ENCODE measurements at regions not wholly inside any gene's neighbourhood (a gene's known extent, or its start where the extent isn't known, plus 50 kb on each side); places are given as distances from the start of the nearest gene placed in this dataset.
"Not testable (repeated sequence)": the region's sequence is repeated elsewhere in the genome, so short reads cannot be mapped to it uniquely, and the experiment has no call there.

DNA sequence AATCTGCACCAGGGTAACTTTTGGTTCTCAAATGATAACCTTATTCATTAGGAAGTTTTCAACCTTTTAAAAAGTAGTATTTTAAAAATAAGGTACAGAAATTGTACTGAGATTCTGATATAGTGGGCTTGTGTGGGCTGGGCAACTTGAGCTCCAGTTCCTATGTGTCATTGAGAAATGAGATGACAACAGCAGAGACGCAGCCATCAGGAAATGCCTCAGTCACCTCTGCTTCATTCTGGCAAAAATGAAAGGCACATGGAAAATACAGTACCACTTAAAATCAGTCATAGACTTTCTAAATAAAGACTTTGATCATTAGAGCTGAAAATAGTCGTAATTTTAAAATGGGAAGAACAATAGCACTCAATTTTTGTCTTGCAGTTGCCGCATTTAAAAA, 480.2 kb downstream of the PLK2 start:
- H3K27ac ChIP-seq (ENCODE audit: low read depth in 1 of 2, low read length in 2 of 2), result no peak overlapping the region
- H3K4me1 ChIP-seq (ENCODE audit: control insufficient read depth in 1 of 2, insufficient read depth in 2 of 2, low read length in 2 of 2), result no peaks in the 10 kb centered on the region
- H3K9me3 ChIP-seq (ENCODE audit: control insufficient read depth, low read length), result no peaks in the 10 kb centered on the region
- no peaks in the 10 kb centered on the region for H3K27me3 ChIP-seq (ENCODE audit: control insufficient read depth in 1 of 2, insufficient read depth in 2 of 2, low read length in 1 of 2)
- no peak for ATAC-seq (ENCODE audit: low FRiP score)
- H3K4me3 ChIP-seq (ENCODE audit: low read length in 2 of 2), result no peak overlapping the region
- H3K36me3 ChIP-seq (ENCODE audit: control insufficient read depth in 1 of 2, insufficient read depth in 2 of 2, low read length in 1 of 2), result no peaks in the 10 kb centered on the region
- no peak for DNase-seq
- WGBS, 2 donors, result 87 to 95% methylated on average over 3 of the region's 3 CpGs
- intact Hi-C loops (cut with DNase I), result no loop called here

DNA sequence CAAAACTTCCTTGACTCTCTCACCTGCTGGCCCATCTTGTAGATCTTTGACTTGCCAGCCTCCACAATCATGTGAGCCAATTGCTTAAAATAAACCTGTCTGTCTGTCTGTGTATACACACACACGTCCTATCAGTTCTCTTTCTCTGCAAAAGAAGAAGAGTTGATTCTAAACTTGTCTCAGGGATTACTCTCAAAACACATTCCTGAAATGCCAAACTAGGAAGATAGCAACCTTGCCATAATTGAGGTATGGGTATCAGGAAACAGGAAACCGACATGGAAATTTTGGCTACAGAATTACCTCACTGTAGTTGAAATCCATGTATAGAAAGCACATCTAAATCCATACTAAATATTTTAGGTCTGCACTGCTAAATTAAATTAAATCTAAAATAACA, 483.4 kb downstream of the PLK2 start:
- Histone ChIP-seq H3K27ac (ENCODE audit: low read depth in 1 of 2, low read length in 2 of 2) (no peak overlapping the region), H3K27me3 (ENCODE audit: control insufficient read depth in 1 of 2, insufficient read depth in 2 of 2, low read length in 1 of 2) (no peaks in the 10 kb centered on the region), H3K4me3 (ENCODE audit: low read length in 2 of 2) (no peak overlapping the region), H3K9me3 (ENCODE audit: control insufficient read depth, low read length) (no peaks in the 10 kb centered on the region), H3K4me1 (ENCODE audit: control insufficient read depth in 1 of 2, insufficient read depth in 2 of 2, low read length in 2 of 2) (no peaks in the 10 kb centered on the region), H3K36me3 (ENCODE audit: control insufficient read depth in 1 of 2, insufficient read depth in 2 of 2, low read length in 1 of 2) (no peaks in the 10 kb centered on the region)
- DNase-seq (no peak), ATAC-seq (ENCODE audit: low FRiP score) (no peak)
- intact Hi-C loops (cut with DNase I), result no loop called here
- 53 to 67% methylated on average over 2 of the region's 2 CpGs for WGBS, 2 donors

DNA sequence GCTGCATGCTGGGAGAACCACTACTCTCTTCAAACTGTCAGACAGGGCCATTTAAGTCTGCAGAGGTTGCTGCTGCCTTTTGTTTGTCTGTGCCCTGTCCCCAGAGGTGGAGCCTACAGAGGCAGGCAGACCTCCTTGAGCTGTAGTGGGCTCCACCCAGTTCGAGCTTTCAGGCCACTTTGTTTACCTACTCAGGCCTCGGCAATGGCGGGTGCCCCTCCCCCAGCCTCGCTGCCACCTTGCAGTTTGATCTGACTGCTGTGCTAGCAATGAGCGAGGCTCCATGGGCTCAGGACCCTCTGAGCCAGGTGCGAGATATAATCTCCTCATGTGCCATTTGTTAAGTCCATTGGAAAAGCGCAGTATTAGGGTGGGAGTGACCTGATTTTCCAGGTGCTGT, 487.8 kb downstream of the PLK2 start:
- H3K9me3 ChIP-seq (ENCODE audit: control insufficient read depth, low read length); DNase-seq; H3K27me3 ChIP-seq (ENCODE audit: control insufficient read depth in 1 of 2, insufficient read depth in 2 of 2, low read length in 1 of 2); H3K36me3 ChIP-seq (ENCODE audit: control insufficient read depth in 1 of 2, insufficient read depth in 2 of 2, low read length in 1 of 2); ATAC-seq (ENCODE audit: low FRiP score); H3K27ac ChIP-seq (ENCODE audit: low read depth in 1 of 2, low read length in 2 of 2); H3K4me3 ChIP-seq (ENCODE audit: low read length in 2 of 2); H3K4me1 ChIP-seq (ENCODE audit: control insufficient read depth in 1 of 2, insufficient read depth in 2 of 2, low read length in 2 of 2); intact Hi-C loops (cut with DNase I): not testable (repeated sequence)
- WGBS, 2 donors, result 93 to 96% methylated on average over 7 of the region's 7 CpGs

DNA sequence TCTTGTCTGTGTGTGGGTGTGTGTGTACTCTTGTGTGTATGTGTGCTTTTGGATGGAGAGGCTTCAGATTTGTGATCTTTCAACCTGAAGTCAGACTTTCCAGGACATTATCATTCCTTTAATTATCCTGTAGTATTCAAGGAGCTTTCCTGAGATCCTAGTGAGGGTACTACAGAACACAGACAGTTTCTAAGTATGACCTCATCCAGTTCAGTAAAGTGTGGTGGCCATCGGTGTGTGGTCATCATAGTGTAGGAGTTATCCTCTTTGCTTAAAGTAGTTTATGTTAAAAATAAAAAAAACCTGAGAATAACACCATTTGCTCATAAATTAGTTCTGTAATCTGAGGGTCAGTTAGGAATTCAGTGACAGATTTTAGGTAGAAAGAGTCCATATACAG, 478.0 kb upstream of the ACTBL2 start:
- peaks cover 4% of the 10 kb centered on the region for H3K9me3 ChIP-seq (ENCODE audit: control insufficient read depth, low read length)

DNA sequence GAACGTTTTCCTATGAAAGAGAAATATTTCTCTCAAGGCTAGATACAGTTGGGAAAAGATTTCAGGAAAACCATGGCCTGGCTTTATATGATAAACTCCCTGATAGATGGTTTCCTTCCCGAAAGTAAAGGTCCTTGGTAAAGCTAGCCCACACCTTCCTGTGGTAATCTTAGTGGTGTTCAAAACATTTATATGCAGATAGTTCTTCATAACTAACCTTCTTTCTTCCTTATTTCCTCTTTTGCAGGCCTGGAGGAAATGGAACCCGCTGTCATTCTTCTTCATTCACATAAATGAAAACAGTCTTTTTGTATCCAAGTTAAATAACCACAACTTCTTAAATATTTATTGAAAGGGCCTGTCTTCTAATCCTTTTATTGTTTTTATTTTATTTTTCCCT, 474.0 kb upstream of the ACTBL2 start:
- ATAC-seq (ENCODE audit: low FRiP score), result no peak
- intact Hi-C loops (cut with DNase I), result no loop called here
- Histone ChIP-seq H3K36me3 (ENCODE audit: control insufficient read depth in 1 of 2, insufficient read depth in 2 of 2, low read length in 1 of 2) (no peaks in the 10 kb centered on the region), H3K9me3 (ENCODE audit: control insufficient read depth, low read length) (no peaks in the 10 kb centered on the region), H3K4me3 (ENCODE audit: low read length in 2 of 2) (no peak overlapping the region), H3K27ac (ENCODE audit: low read depth in 1 of 2, low read length in 2 of 2) (no peak overlapping the region), H3K27me3 (ENCODE audit: control insufficient read depth in 1 of 2, insufficient read depth in 2 of 2, low read length in 1 of 2) (no peaks in the 10 kb centered on the region), H3K4me1 (ENCODE audit: control insufficient read depth in 1 of 2, insufficient read depth in 2 of 2, low read length in 2 of 2) (no peaks in the 10 kb centered on the region)
- no peak for DNase-seq
- 85 to 87% methylated on average over 3 of the region's 3 CpGs for WGBS, 2 donors

More for the DNA sequence above, 478.0 kb upstream of the ACTBL2 start:
- H3K27me3 ChIP-seq (ENCODE audit: control insufficient read depth in 1 of 2, insufficient read depth in 2 of 2, low read length in 1 of 2), result no peaks in the 10 kb centered on the region
- no peak overlapping the region for H3K4me3 ChIP-seq (ENCODE audit: low read length in 2 of 2)
- intact Hi-C loops (cut with DNase I), result no loop called here
- ATAC-seq (ENCODE audit: low FRiP score) (no peak), DNase-seq (no peak)
- 94 to 97% methylated on average over 1 of the region's 1 CpG for WGBS, 2 donors
- H3K36me3 ChIP-seq (ENCODE audit: control insufficient read depth in 1 of 2, insufficient read depth in 2 of 2, low read length in 1 of 2), result no peaks in the 10 kb centered on the region
- no peak overlapping the region for H3K27ac ChIP-seq (ENCODE audit: low read depth in 1 of 2, low read length in 2 of 2)
- no peaks in the 10 kb centered on the region for H3K4me1 ChIP-seq (ENCODE audit: control insufficient read depth in 1 of 2, insufficient read depth in 2 of 2, low read length in 2 of 2)

DNA sequence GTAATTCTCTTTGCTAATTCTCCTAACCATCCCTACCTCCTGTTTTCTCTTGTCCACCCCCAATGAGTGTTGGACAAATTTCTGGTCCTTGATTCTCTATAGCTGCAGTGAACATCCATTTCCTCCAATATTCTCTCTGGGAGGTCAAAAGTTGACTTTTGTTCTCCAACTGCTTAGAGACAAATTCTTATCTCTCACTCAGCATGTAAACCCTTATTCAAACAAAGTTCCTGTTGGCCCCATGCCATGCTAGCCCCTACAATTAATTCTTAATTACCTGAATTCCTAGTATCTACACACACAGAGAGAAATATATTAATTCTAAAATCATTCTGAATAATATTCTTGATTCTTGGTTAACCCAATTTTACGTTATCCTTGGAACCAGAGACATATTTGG, 472.9 kb upstream of the ACTBL2 start:
- Histone ChIP-seq H3K9me3 (ENCODE audit: control insufficient read depth, low read length) (no peaks in the 10 kb centered on the region), H3K4me3 (ENCODE audit: low read length in 2 of 2) (no peak overlapping the region), H3K27ac (ENCODE audit: low read depth in 1 of 2, low read length in 2 of 2) (no peak overlapping the region), H3K27me3 (ENCODE audit: control insufficient read depth in 1 of 2, insufficient read depth in 2 of 2, low read length in 1 of 2) (no peaks in the 10 kb centered on the region), H3K36me3 (ENCODE audit: control insufficient read depth in 1 of 2, insufficient read depth in 2 of 2, low read length in 1 of 2) (no peaks in the 10 kb centered on the region), H3K4me1 (ENCODE audit: control insufficient read depth in 1 of 2, insufficient read depth in 2 of 2, low read length in 2 of 2) (no peaks in the 10 kb centered on the region)
- ATAC-seq (ENCODE audit: low FRiP score) (no peak), DNase-seq (no peak)
- WGBS, 2 donors, result 4 to 49% methylated on average over 1 of the region's 1 CpG
- intact Hi-C loops (cut with DNase I), result no loop called here

DNA sequence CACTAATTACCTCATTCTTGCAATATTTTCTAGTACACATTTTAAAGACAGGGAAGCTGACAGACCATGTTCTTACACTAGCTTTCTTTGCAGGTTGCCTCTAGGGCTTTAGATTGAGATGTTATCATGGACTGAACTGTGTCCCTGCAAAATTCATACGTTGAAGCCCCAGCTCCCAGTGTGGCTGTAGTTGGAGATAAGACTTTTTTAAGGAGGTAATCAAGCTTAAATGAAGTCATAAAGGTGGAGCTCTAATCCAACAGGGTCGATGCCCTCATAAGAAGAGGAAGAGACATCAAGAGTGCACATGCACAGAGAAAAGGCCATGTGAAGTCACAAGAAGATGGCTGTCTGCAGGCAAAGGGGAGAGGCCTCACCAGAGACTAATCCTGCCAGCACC, 471.2 kb upstream of the ACTBL2 start:
- intact Hi-C loops (cut with DNase I), result no loop called here
- 75 to 79% methylated on average over 2 of the region's 2 CpGs for WGBS, 2 donors
- no peak for ATAC-seq (ENCODE audit: low FRiP score)

DNA sequence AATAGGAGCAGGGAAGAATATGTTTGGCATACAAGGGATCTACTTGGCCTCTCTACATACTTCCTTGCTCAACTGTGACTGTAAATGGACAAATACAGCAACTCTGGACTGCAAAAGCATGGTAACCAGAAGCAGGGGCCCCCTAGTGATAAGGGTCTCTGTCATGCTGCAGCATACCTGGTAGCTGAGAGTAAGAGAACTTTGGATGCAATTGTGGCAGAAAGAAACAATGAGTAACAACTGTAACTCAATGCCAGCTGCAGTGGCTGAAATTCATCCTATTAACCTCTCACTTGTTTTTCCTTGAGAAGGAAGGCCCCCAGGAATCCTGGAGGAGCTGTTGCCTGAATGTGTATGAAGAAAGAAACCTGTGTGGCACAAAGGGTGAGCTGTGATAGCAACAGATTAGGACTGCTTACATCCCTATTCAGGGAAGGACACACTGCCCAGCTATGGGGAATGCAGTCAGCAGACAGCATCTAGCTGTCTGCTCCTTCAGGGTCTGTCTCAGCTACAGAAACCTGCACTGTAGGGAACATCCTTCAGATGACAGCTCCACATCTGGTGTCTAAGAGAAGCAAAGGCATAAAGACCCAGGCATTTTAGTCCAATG, 468.1 kb upstream of the ACTBL2 start:
- ATAC-seq (ENCODE audit: low FRiP score), result no peak

More for the DNA sequence above, 471.2 kb upstream of the ACTBL2 start:
- Histone ChIP-seq H3K27me3 (ENCODE audit: control insufficient read depth in 1 of 2, insufficient read depth in 2 of 2, low read length in 1 of 2) (peaks cover 0 to 3% of the 10 kb centered on the region in 2 donors), H3K27ac (ENCODE audit: low read depth in 1 of 2, low read length in 2 of 2) (no peak overlapping the region), H3K4me3 (ENCODE audit: low read length in 2 of 2) (no peak overlapping the region), H3K4me1 (ENCODE audit: control insufficient read depth in 1 of 2, insufficient read depth in 2 of 2, low read length in 2 of 2) (no peaks in the 10 kb centered on the region), H3K36me3 (ENCODE audit: control insufficient read depth in 1 of 2, insufficient read depth in 2 of 2, low read length in 1 of 2) (no peaks in the 10 kb centered on the region), H3K9me3 (ENCODE audit: control insufficient read depth, low read length) (peaks cover 3% of the 10 kb centered on the region)
- DNase-seq, result no peak

GRCh38 chr5:57948091-57948490, 465.5 kb upstream of the ACTBL2 start:
- Histone ChIP-seq H3K36me3 (ENCODE audit: control insufficient read depth in 1 of 2, insufficient read depth in 2 of 2, low read length in 1 of 2) (no peaks in the 10 kb centered on the region), H3K9me3 (ENCODE audit: control insufficient read depth, low read length) (peaks cover 3% of the 10 kb centered on the region), H3K4me3 (ENCODE audit: low read length in 2 of 2) (no peak overlapping the region), H3K27ac (ENCODE audit: low read depth in 1 of 2, low read length in 2 of 2) (no peak overlapping the region), H3K27me3 (ENCODE audit: control insufficient read depth in 1 of 2, insufficient read depth in 2 of 2, low read length in 1 of 2) (peaks cover 0 to 3% of the 10 kb centered on the region in 2 donors), H3K4me1 (ENCODE audit: control insufficient read depth in 1 of 2, insufficient read depth in 2 of 2, low read length in 2 of 2) (no peaks in the 10 kb centered on the region)
- ATAC-seq (ENCODE audit: low FRiP score) (no peak), DNase-seq (no peak)
- 95 to 97% methylated on average over 1 of the region's 1 CpG for WGBS, 2 donors
- intact Hi-C loops (cut with DNase I), result no loop called here

More for the DNA sequence above, 468.1 kb upstream of the ACTBL2 start:
- DNase-seq, result no peak
- no peaks in the 10 kb centered on the region for H3K36me3 ChIP-seq (ENCODE audit: control insufficient read depth in 1 of 2, insufficient read depth in 2 of 2, low read length in 1 of 2)
- peaks cover 3% of the 10 kb centered on the region for H3K9me3 ChIP-seq (ENCODE audit: control insufficient read depth, low read length)
- intact Hi-C loops (cut with DNase I), result no loop called here
- peaks cover 0 to 3% of the 10 kb centered on the region in 2 donors for H3K27me3 ChIP-seq (ENCODE audit: control insufficient read depth in 1 of 2, insufficient read depth in 2 of 2, low read length in 1 of 2)
- H3K4me1 ChIP-seq (ENCODE audit: control insufficient read depth in 1 of 2, insufficient read depth in 2 of 2, low read length in 2 of 2), result no peaks in the 10 kb centered on the region
- H3K4me3 ChIP-seq (ENCODE audit: low read length in 2 of 2), result no peak overlapping the region
- H3K27ac ChIP-seq (ENCODE audit: low read depth in 1 of 2, low read length in 2 of 2), result no peak overlapping the region

Measured in aorta (tissue), 5 donors.